ENCODE measurements at regions not wholly inside any gene's neighbourhood (a gene's known extent, or its start where the extent isn't known, plus 50 kb on each side); places are given as distances from the start of the nearest gene placed in this dataset.

GRCh38 chr1:245041058-245041698 lies 113.6 kb upstream of the KIF26B start:
- FAIRE-seq: no peak
- no peak for DNase-seq (ENCODE audit: insufficient read length, low spot score)
- TF ChIP-seq POLR2AphosphoS5 (IDR thresholded peaks at IDR 0.05; ENCODE audit: low read depth, low read length) (no peak), PAX5 (IDR thresholded peaks at IDR 0.05; ENCODE audit: insufficient read depth, low read length, severe bottlenecking) (no peak), TAF1 (IDR thresholded peaks at IDR 0.05; ENCODE audit: low read depth, low read length) (no peak), POU2F2 (IDR thresholded peaks at IDR 0.05; ENCODE audit: low read depth, low read length) (no peak), POLR2A (IDR thresholded peaks at IDR 0.05; ENCODE audit: low read depth, low read length) (no peak), SPI1 (IDR thresholded peaks at IDR 0.05; ENCODE audit: low read depth, low read length) (no peak)

GRCh38 chr1:245039196-245039595 lies 115.6 kb upstream of the KIF26B start:
- DNase-seq (ENCODE audit: insufficient read length, low spot score) (no peak), FAIRE-seq (no peak)
- TF ChIP-seq POU2F2 (IDR thresholded peaks at IDR 0.05; ENCODE audit: low read depth, low read length): no peak
- no peak for TF ChIP-seq POLR2A (IDR thresholded peaks at IDR 0.05; ENCODE audit: low read depth, low read length)
- TF ChIP-seq TAF1 (IDR thresholded peaks at IDR 0.05; ENCODE audit: low read depth, low read length): no peak
- no peak for TF ChIP-seq PAX5 (IDR thresholded peaks at IDR 0.05; ENCODE audit: insufficient read depth, low read length, severe bottlenecking)
- no peak for TF ChIP-seq SPI1 (IDR thresholded peaks at IDR 0.05; ENCODE audit: low read depth, low read length)
- no peak for TF ChIP-seq POLR2AphosphoS5 (IDR thresholded peaks at IDR 0.05; ENCODE audit: low read depth, low read length)

- no peak for FAIRE-seq
- TF ChIP-seq TAF1 (IDR thresholded peaks at IDR 0.05; ENCODE audit: low read depth, low read length) (no peak), SPI1 (IDR thresholded peaks at IDR 0.05; ENCODE audit: low read depth, low read length) (no peak), POLR2A (IDR thresholded peaks at IDR 0.05; ENCODE audit: low read depth, low read length) (no peak), POU2F2 (IDR thresholded peaks at IDR 0.05; ENCODE audit: low read depth, low read length) (no peak), PAX5 (IDR thresholded peaks at IDR 0.05; ENCODE audit: insufficient read depth, low read length, severe bottlenecking) (no peak)
- DNase-seq (ENCODE audit: insufficient read length, low spot score): no peak
These were observed 118.7 kb upstream of the KIF26B start for GRCh38 chr1:245036102-245036501.

- no peak for FAIRE-seq
These were observed 123.7 kb upstream of the KIF26B start for GRCh38 chr1:245031041-245031440.

GRCh38 chr1:245026247-245026646 lies 128.5 kb upstream of the KIF26B start:
- FAIRE-seq (no peak), DNase-seq (ENCODE audit: insufficient read length, low spot score) (no peak)
- no peak for TF ChIP-seq PAX5 (IDR thresholded peaks at IDR 0.05; ENCODE audit: insufficient read depth, low read length, severe bottlenecking)

More at GRCh38 chr1:245031041-245031440, 123.7 kb upstream of the KIF26B start:
- no peak for DNase-seq (ENCODE audit: insufficient read length, low spot score)
- TF ChIP-seq PAX5 (IDR thresholded peaks at IDR 0.05; ENCODE audit: insufficient read depth, low read length, severe bottlenecking) (no peak), SPI1 (IDR thresholded peaks at IDR 0.05; ENCODE audit: low read depth, low read length) (no peak), POLR2AphosphoS5 (IDR thresholded peaks at IDR 0.05; ENCODE audit: low read depth, low read length) (no peak), TAF1 (IDR thresholded peaks at IDR 0.05; ENCODE audit: low read depth, low read length) (no peak), POU2F2 (IDR thresholded peaks at IDR 0.05; ENCODE audit: low read depth, low read length) (no peak), POLR2A (IDR thresholded peaks at IDR 0.05; ENCODE audit: low read depth, low read length) (no peak)

- DNase-seq (ENCODE audit: insufficient read length, low spot score) (no peak), FAIRE-seq (no peak)
These were observed 129.3 kb upstream of the KIF26B start for GRCh38 chr1:245025525-245025924.

GRCh38 chr1:245023222-245023621 lies 131.6 kb upstream of the KIF26B start:
- FAIRE-seq (no peak), DNase-seq (ENCODE audit: insufficient read length, low spot score) (no peak)
- TF ChIP-seq POLR2A (IDR thresholded peaks at IDR 0.05; ENCODE audit: low read depth, low read length) (no peak), POU2F2 (IDR thresholded peaks at IDR 0.05; ENCODE audit: low read depth, low read length) (no peak), TAF1 (IDR thresholded peaks at IDR 0.05; ENCODE audit: low read depth, low read length) (no peak), SPI1 (IDR thresholded peaks at IDR 0.05; ENCODE audit: low read depth, low read length) (no peak), POLR2AphosphoS5 (IDR thresholded peaks at IDR 0.05; ENCODE audit: low read depth, low read length) (no peak), PAX5 (IDR thresholded peaks at IDR 0.05; ENCODE audit: insufficient read depth, low read length, severe bottlenecking) (no peak)

More at GRCh38 chr1:245025525-245025924, 129.3 kb upstream of the KIF26B start:
- no peak for TF ChIP-seq POLR2AphosphoS5 (IDR thresholded peaks at IDR 0.05; ENCODE audit: low read depth, low read length)
- TF ChIP-seq TAF1 (IDR thresholded peaks at IDR 0.05; ENCODE audit: low read depth, low read length): no peak
- TF ChIP-seq POU2F2 (IDR thresholded peaks at IDR 0.05; ENCODE audit: low read depth, low read length): no peak
- TF ChIP-seq SPI1 (IDR thresholded peaks at IDR 0.05; ENCODE audit: low read depth, low read length): no peak
- no peak for TF ChIP-seq PAX5 (IDR thresholded peaks at IDR 0.05; ENCODE audit: insufficient read depth, low read length, severe bottlenecking)
- TF ChIP-seq POLR2A (IDR thresholded peaks at IDR 0.05; ENCODE audit: low read depth, low read length): no peak

- TF ChIP-seq POLR2A (IDR thresholded peaks at IDR 0.05; ENCODE audit: low read depth, low read length) (no peak), SPI1 (IDR thresholded peaks at IDR 0.05; ENCODE audit: low read depth, low read length) (no peak; the same call in 1 of the 2 replicates), PAX5 (IDR thresholded peaks at IDR 0.05; ENCODE audit: insufficient read depth, low read length, severe bottlenecking) (no peak), POU2F2 (IDR thresholded peaks at IDR 0.05; ENCODE audit: low read depth, low read length) (no peak), TAF1 (IDR thresholded peaks at IDR 0.05; ENCODE audit: low read depth, low read length) (no peak), POLR2AphosphoS5 (IDR thresholded peaks at IDR 0.05; ENCODE audit: low read depth, low read length) (no peak)
- DNase-seq (ENCODE audit: insufficient read length, low spot score) (no peak), FAIRE-seq (no peak)
These were observed 134.8 kb upstream of the KIF26B start for GRCh38 chr1:245019910-245020486.

- DNase-seq (ENCODE audit: insufficient read length, low spot score) (no peak), FAIRE-seq (no peak)
- TF ChIP-seq TAF1 (IDR thresholded peaks at IDR 0.05; ENCODE audit: low read depth, low read length): no peak
- TF ChIP-seq POLR2AphosphoS5 (IDR thresholded peaks at IDR 0.05; ENCODE audit: low read depth, low read length): no peak
- no peak for TF ChIP-seq POU2F2 (IDR thresholded peaks at IDR 0.05; ENCODE audit: low read depth, low read length)
- TF ChIP-seq PAX5 (IDR thresholded peaks at IDR 0.05; ENCODE audit: insufficient read depth, low read length, severe bottlenecking): no peak
- TF ChIP-seq SPI1 (IDR thresholded peaks at IDR 0.05; ENCODE audit: low read depth, low read length): no peak
- no peak for TF ChIP-seq POLR2A (IDR thresholded peaks at IDR 0.05; ENCODE audit: low read depth, low read length)
These were observed 138.1 kb upstream of the KIF26B start for GRCh38 chr1:245016700-245017099.
